ENCODE measurements at regions not wholly inside any gene's neighbourhood (a gene's known extent, or its start where the extent isn't known, plus 50 kb on each side); places are given as distances from the start of the nearest gene placed in this dataset.

GRCh38 chr4:65066106-65066505 is 604.2 kb downstream of the EPHA5 start:
- H2AK5ac ChIP-seq (ENCODE audit: low read depth, low read length) = no peak overlapping the region
- intact Hi-C loops (cut with micrococcal nuclease) = no loop called here
- H2BK15ac ChIP-seq (ENCODE audit: low read depth, low read length) = no peak overlapping the region
- H2BK120ac ChIP-seq (ENCODE audit: low read depth, low read length) = no peak overlapping the region
- TF ChIP-seq MAFK (IDR thresholded peaks at IDR 0.05; ENCODE audit: low read depth, low read length) (peak; percentile 41; the same call in 1 of the 2 replicates), NFE2L2 (IDR thresholded peaks at IDR 0.05; ENCODE audit: low read depth, low read length) (no peak)
- no peak overlapping the region for H2AK9ac ChIP-seq (replicated peaks; ENCODE audit: low read depth, low read length, poor library complexity)
- dilution Hi-C loops (cut with HindIII; ENCODE audit: low sequenced_read_pairs, unreplicated experiment) = no loop called here
- no peak overlapping the region for H4K91ac ChIP-seq (ENCODE audit: insufficient read depth, low read depth, low read length)
- H3K4me3 ChIP-seq (ENCODE audit: insufficient read depth, low read depth, low read length) = no peak overlapping the region
- H3K9me3 ChIP-seq (ENCODE audit: control insufficient read depth, insufficient read depth, low read length) = peaks cover 11% of the 10 kb centered on the region
- no peak overlapping the region for H3K14ac ChIP-seq (replicated peaks; ENCODE audit: low read depth, low read length)
- no peak overlapping the region for H3K4me2 ChIP-seq (ENCODE audit: low read depth, low read length)
- H3K9me1 ChIP-seq (ENCODE audit: insufficient read depth, low read length) = no peaks in the 10 kb centered on the region
- no peak for ATAC-seq (ENCODE audit: low read depth)
- H3K36me3 ChIP-seq (ENCODE audit: control insufficient read depth, insufficient read depth, low read length) = no peaks in the 10 kb centered on the region
- H3K27ac ChIP-seq (ENCODE audit: insufficient read depth, low read length) = no peak overlapping the region
- H3K23ac ChIP-seq (ENCODE audit: low read depth, low read length) = no peak overlapping the region
- ChIA-PET POLR2A (ENCODE audit: unreplicated experiment) (no interaction called here), CTCF (no interaction called here)
- H4K20me1 ChIP-seq (ENCODE audit: insufficient read depth, low read length) = no peaks in the 10 kb centered on the region
- H3K4me1 ChIP-seq (ENCODE audit: control insufficient read depth, insufficient read depth, low read length) = no peaks in the 10 kb centered on the region
- no peak overlapping the region for H2AFZ ChIP-seq (replicated peaks; ENCODE audit: low read length, poor library complexity)
- no peak overlapping the region for H3K4ac ChIP-seq (ENCODE audit: low read depth, low read length)
- H4K8ac ChIP-seq (ENCODE audit: low read depth in 2 of 2, low read length in 2 of 2) = no peak overlapping the region
- no peak overlapping the region for H3K9ac ChIP-seq (ENCODE audit: low read depth, low read length)
- in situ Hi-C loops (cut with MboI; ENCODE audit: low sequenced_read_pairs) = no loop called here
- no peak overlapping the region for H3K56ac ChIP-seq (ENCODE audit: extremely low read depth, insufficient read depth, low read length)
- no peaks in the 10 kb centered on the region for H3K27me3 ChIP-seq (ENCODE audit: control insufficient read depth, insufficient read depth, low read length)
- DNase-seq = no peak
- no peak overlapping the region for H4K5ac ChIP-seq (ENCODE audit: low read depth, low read length)
- no peak overlapping the region for H2BK5ac ChIP-seq (ENCODE audit: low read depth, low read length, poor library complexity, severe bottlenecking)
- BruUV-seq (replicated peaks) = no TSS peak
- no peak overlapping the region for H3K18ac ChIP-seq (ENCODE audit: low read depth, low read length)
- no peak overlapping the region for H2BK20ac ChIP-seq (ENCODE audit: low read depth, low read length)
- H3K79me1 ChIP-seq (ENCODE audit: low read depth in 1 of 2, low read length in 2 of 2) = no peaks in the 10 kb centered on the region

All from IMR-90 (cell line).